Panc1 (cell line): ENCODE measurements at regions not wholly inside any gene's neighbourhood (a gene's known extent, or its start where the extent isn't known, plus 50 kb on each side); places are given as distances from the start of the nearest gene placed in this dataset.

Experiments
- ATAC-seq: fragments of 200-7000 bp; cut with Tn5 transposase; 2 replicates; pipeline ENCODE4 v1.9.1; 2020; ENCODE audit warnings: mild to moderate bottlenecking, moderate library complexity
- BruUV-seq: library from RNA; stranded (reverse); fragments of 400-500 nt; replicated peaks from 2 replicates; lab custom pipeline; 2021; lab: Mats Ljungman, UMichigan
- CTCF ChIA-PET: fragments of 300-600 bp; sonication (Branson Sonifier 250); formaldehyde crosslinking; loops from one replicate; lab custom pipeline; 2022; ENCODE audit warnings: antibody characterized with exemption; lab: Charles Lee
- POLR2A ChIA-PET: fragments of 300-600 bp; sonication (Branson Sonifier 250); formaldehyde crosslinking; loops from one replicate; lab custom pipeline; 2022; ENCODE audit warnings: antibody characterized with exemption; lab: Charles Lee
- DNase-seq: peaks from one replicate; pipeline ENCODE4 v3.0.0-alpha.2; 2010; ENCODE audit warnings: low read depth, low spot score
- H3K27ac ChIP-seq: 2 replicates; pipeline ENCODE4 v1.5.1; 2011; ENCODE audit warnings: mild to moderate bottlenecking, low read length, inconsistent platforms
- H3K27me3 ChIP-seq: fragments of 200-500 bp; sonication (Bioruptor generic); 2 replicates; pipeline ENCODE4 v1.6.0; 2014; ENCODE audit warnings: low read length, inconsistent platforms; ENCODE audit not compliant: control insufficient read depth, insufficient read depth
- H3K36me3 ChIP-seq: fragments of 200-500 bp; sonication (Bioruptor generic); 2 replicates; pipeline ENCODE4 v1.5.1; 2014; ENCODE audit warnings: inconsistent platforms, mild to moderate bottlenecking, low read length, moderate library complexity; ENCODE audit not compliant: control insufficient read depth, insufficient read depth
- H3K4me1 ChIP-seq: 2 replicates; pipeline ENCODE4 v1.5.1; 2011; ENCODE audit warnings: inconsistent platforms, mild to moderate bottlenecking, low read length, moderate library complexity; ENCODE audit not compliant: control insufficient read depth, insufficient read depth
- H3K4me3 ChIP-seq, 2 experiments: 2 replicates each; pipeline ENCODE4 v1.5.1; 2011 to 2012; ENCODE audit warnings: low read depth in 2 of 2, low read length in 2 of 2, mild to moderate bottlenecking in 2 of 2, inconsistent platforms in 1 of 2, moderate library complexity in 1 of 2
- H3K9me3 ChIP-seq: fragments of 200-500 bp; sonication (Bioruptor generic); 2 replicates; pipeline ENCODE4 v1.5.1; 2014; ENCODE audit warnings: low read depth, mild to moderate bottlenecking, inconsistent platforms, low read length, moderate library complexity; ENCODE audit not compliant: control insufficient read depth, insufficient read depth
- POLR2AphosphoS5 ChIP-seq: IDR thresholded peaks from 2 replicates; pipeline ENCODE4 v1.6.1; 2012; ENCODE audit warnings: mild to moderate bottlenecking, low read depth, low read length, moderate library complexity
- SIN3A ChIP-seq: IDR thresholded peaks from 2 replicates; pipeline ENCODE4 v1.6.1; 2012; ENCODE audit warnings: low read depth, mild to moderate bottlenecking, low read length, moderate library complexity, borderline replicate concordance; ENCODE audit not compliant: insufficient read depth
- TCF7L2 ChIP-seq: IDR thresholded peaks from 2 replicates; pipeline ENCODE4 v1.6.1; 2011; ENCODE audit warnings: mild to moderate bottlenecking, low read depth, low read length, inconsistent platforms
- in situ Hi-C: cut with HindIII; loops from 2 replicates; pipeline ENCODE4 v1.10.0; 2016; ENCODE audit warnings: low sequenced_read_pairs, low pct_unique_long_range_greater_than_20kb
- intact Hi-C: fragments of 100-400 bp; cut with micrococcal nuclease; formaldehyde crosslinking; loops from one replicate; pipeline ENCODE4 v1.10.0; 2022; ENCODE audit not compliant: unreplicated experiment
- TF ChIP-seq, protein P1 (sequence below): fragments of 450-650 bp; IDR thresholded peaks from 2 replicates; pipeline ENCODE4 v1.5.1; 2017; ENCODE audit warnings: mild to moderate bottlenecking
- TF ChIP-seq, protein P2 (sequence below), 2 experiments: IDR thresholded peaks; 2 replicates each; pipeline ENCODE4 v1.6.1; 2011 to 2012; ENCODE audit warnings: low read depth in 2 of 2, control low read depth in 1 of 2, low read length in 1 of 2, mild to moderate bottlenecking in 1 of 2, moderate library complexity in 1 of 2; ENCODE audit not compliant: insufficient read depth in 1 of 2

DNA sequence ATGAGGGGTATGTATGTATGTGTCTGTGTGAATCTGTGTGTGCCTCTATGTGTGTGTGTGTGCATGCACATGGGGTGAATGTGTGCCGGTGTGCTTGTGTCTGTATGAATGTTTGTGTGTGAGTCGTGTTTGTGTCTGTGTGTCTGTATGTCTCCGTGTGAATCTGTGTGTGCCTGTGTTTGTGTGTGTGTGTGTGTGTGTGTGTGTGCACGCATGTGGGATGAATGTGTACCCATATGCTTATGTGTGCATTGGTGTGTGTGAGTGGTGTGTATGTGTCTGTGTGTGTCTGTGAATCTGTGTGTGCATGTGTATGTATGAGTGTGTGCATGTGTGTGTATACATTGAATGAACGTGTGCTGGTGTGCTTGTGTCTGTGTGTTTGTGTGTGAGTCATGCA lies 88.9 kb downstream of the MATN1 start:
- no peaks in the 10 kb centered on the region for H3K4me1 ChIP-seq
- ChIA-PET POLR2A (no interaction called here), CTCF (no interaction called here)
- intact Hi-C loops: no loop called here
- no peaks in the 10 kb centered on the region for H3K9me3 ChIP-seq
- no TSS peak for BruUV-seq
- no peaks in the 10 kb centered on the region; the same call in 1 of the 2 replicates for H3K27me3 ChIP-seq
- H3K27ac ChIP-seq: no peak overlapping the region
- no peak overlapping the region for H3K4me3 ChIP-seq
- in situ Hi-C loops: no loop called here
- no peak for ATAC-seq
- no peaks in the 10 kb centered on the region for H3K36me3 ChIP-seq
- DNase-seq: no peak
- TF ChIP-seq SIN3A: no peak
- TF ChIP-seq TCF7L2: no peak
- TF ChIP-seq, protein P1, sequence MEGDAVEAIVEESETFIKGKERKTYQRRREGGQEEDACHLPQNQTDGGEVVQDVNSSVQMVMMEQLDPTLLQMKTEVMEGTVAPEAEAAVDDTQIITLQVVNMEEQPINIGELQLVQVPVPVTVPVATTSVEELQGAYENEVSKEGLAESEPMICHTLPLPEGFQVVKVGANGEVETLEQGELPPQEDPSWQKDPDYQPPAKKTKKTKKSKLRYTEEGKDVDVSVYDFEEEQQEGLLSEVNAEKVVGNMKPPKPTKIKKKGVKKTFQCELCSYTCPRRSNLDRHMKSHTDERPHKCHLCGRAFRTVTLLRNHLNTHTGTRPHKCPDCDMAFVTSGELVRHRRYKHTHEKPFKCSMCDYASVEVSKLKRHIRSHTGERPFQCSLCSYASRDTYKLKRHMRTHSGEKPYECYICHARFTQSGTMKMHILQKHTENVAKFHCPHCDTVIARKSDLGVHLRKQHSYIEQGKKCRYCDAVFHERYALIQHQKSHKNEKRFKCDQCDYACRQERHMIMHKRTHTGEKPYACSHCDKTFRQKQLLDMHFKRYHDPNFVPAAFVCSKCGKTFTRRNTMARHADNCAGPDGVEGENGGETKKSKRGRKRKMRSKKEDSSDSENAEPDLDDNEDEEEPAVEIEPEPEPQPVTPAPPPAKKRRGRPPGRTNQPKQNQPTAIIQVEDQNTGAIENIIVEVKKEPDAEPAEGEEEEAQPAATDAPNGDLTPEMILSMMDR: no peak
- TF ChIP-seq, protein P2, sequence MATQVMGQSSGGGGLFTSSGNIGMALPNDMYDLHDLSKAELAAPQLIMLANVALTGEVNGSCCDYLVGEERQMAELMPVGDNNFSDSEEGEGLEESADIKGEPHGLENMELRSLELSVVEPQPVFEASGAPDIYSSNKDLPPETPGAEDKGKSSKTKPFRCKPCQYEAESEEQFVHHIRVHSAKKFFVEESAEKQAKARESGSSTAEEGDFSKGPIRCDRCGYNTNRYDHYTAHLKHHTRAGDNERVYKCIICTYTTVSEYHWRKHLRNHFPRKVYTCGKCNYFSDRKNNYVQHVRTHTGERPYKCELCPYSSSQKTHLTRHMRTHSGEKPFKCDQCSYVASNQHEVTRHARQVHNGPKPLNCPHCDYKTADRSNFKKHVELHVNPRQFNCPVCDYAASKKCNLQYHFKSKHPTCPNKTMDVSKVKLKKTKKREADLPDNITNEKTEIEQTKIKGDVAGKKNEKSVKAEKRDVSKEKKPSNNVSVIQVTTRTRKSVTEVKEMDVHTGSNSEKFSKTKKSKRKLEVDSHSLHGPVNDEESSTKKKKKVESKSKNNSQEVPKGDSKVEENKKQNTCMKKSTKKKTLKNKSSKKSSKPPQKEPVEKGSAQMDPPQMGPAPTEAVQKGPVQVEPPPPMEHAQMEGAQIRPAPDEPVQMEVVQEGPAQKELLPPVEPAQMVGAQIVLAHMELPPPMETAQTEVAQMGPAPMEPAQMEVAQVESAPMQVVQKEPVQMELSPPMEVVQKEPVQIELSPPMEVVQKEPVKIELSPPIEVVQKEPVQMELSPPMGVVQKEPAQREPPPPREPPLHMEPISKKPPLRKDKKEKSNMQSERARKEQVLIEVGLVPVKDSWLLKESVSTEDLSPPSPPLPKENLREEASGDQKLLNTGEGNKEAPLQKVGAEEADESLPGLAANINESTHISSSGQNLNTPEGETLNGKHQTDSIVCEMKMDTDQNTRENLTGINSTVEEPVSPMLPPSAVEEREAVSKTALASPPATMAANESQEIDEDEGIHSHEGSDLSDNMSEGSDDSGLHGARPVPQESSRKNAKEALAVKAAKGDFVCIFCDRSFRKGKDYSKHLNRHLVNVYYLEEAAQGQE (IDR thresholded peaks at IDR 0.05; ENCODE audit: insufficient read depth in 1 of 2, low read depth in 2 of 2, low read length in 1 of 2): no peak
- TF ChIP-seq POLR2AphosphoS5: no peak

DNA sequence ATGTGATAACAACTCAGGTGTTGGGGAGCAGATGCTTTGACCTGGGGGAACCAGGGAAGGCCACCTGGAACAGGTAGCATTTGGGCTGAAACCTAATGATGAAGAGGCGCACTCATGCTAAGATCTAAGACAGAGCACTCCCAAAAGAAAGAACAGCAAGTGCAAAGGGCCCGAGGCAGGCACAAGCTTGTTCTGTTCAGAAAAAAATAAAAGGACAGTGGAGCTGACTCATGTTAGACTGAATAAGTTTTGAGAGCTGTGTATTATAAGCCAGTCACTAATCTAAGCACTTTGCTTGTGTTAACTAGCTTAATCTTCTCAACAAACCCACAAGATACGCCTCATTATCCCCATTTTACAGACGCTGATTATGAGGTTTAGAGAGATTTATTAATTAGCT lies 90.1 kb downstream of the MATN1 start:
- ATAC-seq (no peak), DNase-seq (no peak)
- no peaks in the 10 kb centered on the region for H3K36me3 ChIP-seq
- no peaks in the 10 kb centered on the region for H3K9me3 ChIP-seq
- no peaks in the 10 kb centered on the region for H3K4me1 ChIP-seq
- ChIA-PET POLR2A (interaction anchor here (1.2 kb wide), 1 partner anchor 19 kb away, joined by 3 read pairs; no protein-coding TSS in a partner anchor), CTCF (no interaction called here)
- H3K27me3 ChIP-seq: no peaks in the 10 kb centered on the region; the same call in 1 of the 2 replicates
- intact Hi-C loops: no loop called here
- H3K4me3 ChIP-seq: no peak overlapping the region
- in situ Hi-C loops: no loop called here
- BruUV-seq: no TSS peak
- H3K27ac ChIP-seq: no peak overlapping the region
- TF ChIP-seq POLR2AphosphoS5 (no peak), TCF7L2 (no peak), SIN3A (no peak)
- TF ChIP-seq, protein P2 (IDR thresholded peaks at IDR 0.05; ENCODE audit: insufficient read depth in 1 of 2, low read depth in 2 of 2, low read length in 1 of 2): no peak
- TF ChIP-seq, protein P1: no peak
